ENCODE measurements at regions not wholly inside any gene's neighbourhood (a gene's known extent, or its start where the extent isn't known, plus 50 kb on each side); places are given as distances from the start of the nearest gene placed in this dataset.
A peak's percentile ranks its signal among the peaks of the same experiment; 100 is the strongest.

DNA sequence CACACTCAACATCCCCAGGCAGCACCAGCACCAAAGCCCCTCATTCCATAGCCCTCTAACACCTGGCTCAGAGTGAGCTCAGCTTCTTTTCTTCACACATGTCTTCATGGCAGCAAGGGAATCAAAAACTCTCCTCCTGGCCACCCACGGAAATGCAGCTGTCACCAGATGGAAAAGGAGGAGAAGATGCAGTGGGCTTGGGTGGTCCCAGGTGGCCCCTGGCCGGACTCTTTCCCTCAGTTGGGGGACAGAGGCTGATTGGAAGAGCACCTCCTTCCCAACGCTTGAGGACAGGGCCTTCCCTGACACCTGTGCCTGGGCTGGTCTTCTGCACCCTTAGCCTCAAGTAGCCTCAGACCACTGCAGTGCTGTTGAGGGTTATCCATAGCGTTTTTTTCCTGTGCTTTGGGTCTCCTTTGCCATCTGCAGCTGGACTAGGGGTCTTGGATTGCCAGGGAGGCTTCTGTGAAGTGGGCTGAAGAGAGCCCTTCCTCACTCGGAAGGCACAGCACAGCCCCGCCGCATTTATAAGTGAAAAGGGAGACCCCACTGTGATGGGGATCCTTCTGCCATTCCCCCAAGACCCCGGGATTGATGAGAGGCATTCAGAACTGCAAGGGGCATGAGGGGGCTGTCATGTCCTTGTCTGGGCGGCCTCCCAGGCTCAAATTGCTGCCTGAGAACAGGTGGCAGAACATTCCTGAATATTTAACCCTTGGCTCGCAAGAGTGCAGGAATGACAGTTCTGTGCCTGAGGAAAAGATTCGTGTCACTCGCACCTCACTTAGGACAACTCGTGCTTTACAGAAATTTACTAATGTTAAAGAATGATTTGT, 200.0 kb downstream of the AUH start:
- no peak for DNase-seq

DNA sequence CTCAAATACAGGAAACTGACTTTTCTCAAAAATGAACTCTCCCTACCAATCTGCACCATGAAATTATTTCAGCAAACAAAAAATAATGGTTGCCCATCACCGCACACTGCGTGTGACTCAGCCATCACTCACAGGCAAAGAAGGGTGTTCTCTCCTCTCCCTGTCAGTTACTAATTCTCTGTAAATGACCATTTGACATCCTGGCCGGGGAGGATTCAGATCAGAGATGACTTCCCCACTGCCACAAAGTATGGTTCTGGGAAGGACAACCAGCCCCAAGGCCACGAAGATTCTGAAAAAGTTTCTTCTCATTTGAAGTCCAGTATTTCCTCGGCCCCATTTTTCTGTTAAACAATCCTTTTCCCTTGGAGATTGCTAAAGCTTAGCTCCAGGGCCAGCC, 199.4 kb downstream of the AUH start:
- no peak for DNase-seq

DNA sequence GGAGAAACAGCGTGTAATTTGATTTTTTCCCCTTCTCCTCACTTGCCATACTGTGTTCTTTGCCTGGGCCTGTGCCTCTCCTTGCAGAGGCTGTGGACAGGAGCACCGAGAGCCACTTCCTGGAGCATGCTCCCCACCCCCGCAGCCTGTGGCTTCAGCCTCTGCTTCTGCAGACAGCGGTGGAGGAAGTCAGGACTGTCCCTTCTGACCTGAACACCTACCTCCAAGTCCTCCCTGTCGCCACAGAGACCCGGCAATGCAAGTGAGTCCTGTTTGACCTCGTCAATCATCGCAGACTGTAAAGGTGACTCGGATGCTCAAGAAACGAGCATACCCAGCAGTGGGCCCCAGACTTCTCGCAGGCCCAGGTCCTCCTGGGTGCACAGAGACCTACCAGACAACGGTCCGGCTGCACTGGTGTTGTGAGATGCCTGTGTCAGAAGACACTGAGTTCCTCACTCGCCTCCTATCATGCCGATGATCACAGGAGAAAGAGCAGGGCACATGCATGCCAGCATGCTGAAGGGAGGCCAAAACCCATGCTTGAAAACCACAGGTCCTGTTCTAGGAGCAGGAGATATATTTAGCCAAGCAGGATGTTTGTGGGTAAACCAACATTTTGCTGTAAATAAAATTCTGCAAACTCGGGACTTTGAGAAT, 198.8 kb downstream of the AUH start:
- DNase-seq = peak; percentile 16

DNA sequence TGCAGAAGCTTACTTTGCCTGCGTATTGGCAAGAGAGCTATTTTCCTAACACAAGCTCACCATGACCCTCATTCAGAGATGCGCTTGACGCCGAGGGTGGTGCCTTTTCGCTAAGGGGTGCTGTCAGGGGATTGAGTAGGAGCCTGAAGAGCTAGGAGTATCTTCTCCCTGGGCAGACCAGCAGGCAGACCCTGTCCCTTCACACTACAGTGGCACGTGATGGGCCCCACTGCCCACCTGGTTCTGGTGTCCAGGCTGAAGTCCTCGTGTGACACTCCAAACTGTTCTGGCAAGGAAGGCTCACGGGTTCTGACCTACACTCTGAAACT, 198.3 kb downstream of the AUH start:
- DNase-seq = no peak

DNA sequence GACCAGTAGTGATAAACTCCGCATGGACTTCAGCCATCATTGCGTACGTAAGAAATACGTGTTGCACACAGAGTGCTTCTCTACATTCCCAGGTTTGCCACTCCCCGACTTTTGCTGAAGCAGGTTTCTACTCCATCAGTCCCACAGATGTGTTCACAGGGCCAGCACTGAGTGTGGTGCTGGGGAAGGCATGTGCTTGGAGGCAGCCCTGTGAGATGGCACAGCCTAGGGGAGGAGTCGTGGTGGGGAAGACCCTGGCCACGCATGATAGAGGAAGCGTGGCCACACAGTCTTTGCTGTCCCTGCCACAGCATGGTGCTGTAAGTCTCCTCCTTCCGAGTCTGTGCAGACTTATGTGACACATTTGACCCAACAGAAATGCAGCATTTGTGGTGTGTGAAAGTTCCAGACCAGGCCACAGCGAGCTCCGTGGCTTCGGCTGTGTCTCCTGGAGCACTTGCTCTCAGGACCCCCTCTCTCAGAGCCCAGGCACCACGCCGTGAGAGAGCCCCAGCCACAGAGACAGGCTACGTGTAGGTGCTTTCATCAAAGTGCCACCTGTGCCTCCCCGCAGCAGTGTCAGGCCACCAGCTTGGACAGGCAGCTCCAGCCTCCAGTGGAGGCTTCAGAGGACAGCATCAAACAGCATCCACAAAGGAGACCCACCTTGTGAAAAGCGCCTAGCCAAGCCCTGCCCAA, 197.8 kb downstream of the AUH start:
- DNase-seq = no peak

Measured in DMS53 (cell line).